Chondrocyte (in vitro differentiated cells): ENCODE measurements at regions not wholly inside any gene's neighbourhood (a gene's known extent, or its start where the extent isn't known, plus 50 kb on each side); places are given as distances from the start of the nearest gene placed in this dataset.

Source experiments
- DNase-seq: peaks from one replicate; pipeline ENCODE4 v3.0.0; 2021; ENCODE audit warnings: mixed read lengths, low spot score
- H3K27ac Mint-ChIP-seq: one replicate; pipeline ENCODE4 v1.8.0; 2021; ENCODE audit warnings: mild to moderate bottlenecking, moderate library complexity, mixed read lengths; ENCODE audit not compliant: unreplicated experiment
- H3K27me3 Mint-ChIP-seq: 2 replicates; pipeline ENCODE4 v1.8.0; 2021; ENCODE audit warnings: low read depth, mixed read lengths
- H3K36me3 Mint-ChIP-seq: 2 replicates; pipeline ENCODE4 v1.8.0; 2021; ENCODE audit warnings: low read depth, mixed read lengths
- H3K4me1 Mint-ChIP-seq: 2 replicates; pipeline ENCODE4 v1.8.0; 2021; ENCODE audit warnings: low read depth, mild to moderate bottlenecking, mixed read lengths
- H3K4me3 Mint-ChIP-seq: one replicate; pipeline ENCODE4 v1.8.0; 2021; ENCODE audit warnings: mild to moderate bottlenecking, moderate library complexity, mixed read lengths; ENCODE audit not compliant: unreplicated experiment
- H3K9me3 Mint-ChIP-seq: 2 replicates; pipeline ENCODE4 v1.8.0; 2021; ENCODE audit warnings: low read depth, mixed read lengths
- CTCF ChIP-seq: fragments of 200-600 bp; sonication (generic); IDR thresholded peaks from 2 replicates; pipeline ENCODE4 v1.5.0; 2021; ENCODE audit warnings: antibody characterized with exemption, mild to moderate bottlenecking, moderate library complexity

GRCh38 chr17:33504571-33504970 lies 211.5 kb upstream of the ASIC2 start:
- Mint-ChIP-seq H3K4me3 (no peak overlapping the region), H3K27me3 (peaks cover 5% of the 10 kb centered on the region), H3K9me3 (no peaks in the 10 kb centered on the region), H3K27ac (no peak overlapping the region), H3K36me3 (no peaks in the 10 kb centered on the region), H3K4me1 (no peaks in the 10 kb centered on the region)
- no peak for TF ChIP-seq CTCF
- no peak for DNase-seq

- Mint-ChIP-seq H3K27ac (no peak overlapping the region), H3K4me3 (no peak overlapping the region), H3K27me3 (peaks cover 5% of the 10 kb centered on the region), H3K36me3 (no peaks in the 10 kb centered on the region), H3K4me1 (no peaks in the 10 kb centered on the region), H3K9me3 (peaks cover 4% of the 10 kb centered on the region)
- TF ChIP-seq CTCF: no peak
- DNase-seq: no peak
Measured at GRCh38 chr17:33506889-33507650, 214.0 kb upstream of the ASIC2 start.

GRCh38 chr17:33508215-33508614 lies 215.1 kb upstream of the ASIC2 start:
- Mint-ChIP-seq H3K27me3 (peaks cover 5% of the 10 kb centered on the region), H3K27ac (no peak overlapping the region), H3K4me1 (no peaks in the 10 kb centered on the region), H3K4me3 (no peak overlapping the region), H3K36me3 (no peaks in the 10 kb centered on the region), H3K9me3 (peaks cover 11% of the 10 kb centered on the region)
- DNase-seq: no peak
- no peak for TF ChIP-seq CTCF

- H3K27me3 Mint-ChIP-seq: peaks cover 3% of the 10 kb centered on the region
- DNase-seq: no peak
- no peaks in the 10 kb centered on the region for H3K4me1 Mint-ChIP-seq
- no peaks in the 10 kb centered on the region for H3K36me3 Mint-ChIP-seq
- TF ChIP-seq CTCF: no peak
- H3K4me3 Mint-ChIP-seq: no peak overlapping the region
- peaks cover 17% of the 10 kb centered on the region for H3K9me3 Mint-ChIP-seq
- no peak overlapping the region for H3K27ac Mint-ChIP-seq
Measured at GRCh38 chr17:33509331-33509730, 216.2 kb upstream of the ASIC2 start.

GRCh38 chr17:33511670-33512069 lies 218.6 kb upstream of the ASIC2 start:
- no peaks in the 10 kb centered on the region for H3K4me1 Mint-ChIP-seq
- TF ChIP-seq CTCF: no peak
- H3K27me3 Mint-ChIP-seq: no peaks in the 10 kb centered on the region
- H3K4me3 Mint-ChIP-seq: no peak overlapping the region
- no peaks in the 10 kb centered on the region for H3K36me3 Mint-ChIP-seq
- no peak for DNase-seq
- peaks cover 17% of the 10 kb centered on the region for H3K9me3 Mint-ChIP-seq
- no peak overlapping the region for H3K27ac Mint-ChIP-seq
